ENCODE measurements at regions not wholly inside any gene's neighbourhood (a gene's known extent, or its start where the extent isn't known, plus 50 kb on each side); places are given as distances from the start of the nearest gene placed in this dataset.
A peak's percentile ranks its signal among the peaks of the same experiment; 100 is the strongest.

GRCh38 chr1:189880135-189880534 is 597.5 kb downstream of the BRINP3 start:
- no peak for DNase-seq (ENCODE audit: low read depth)

GRCh38 chr1:189899686-189900425 is 577.8 kb downstream of the BRINP3 start:
- DNase-seq (ENCODE audit: low read depth), result no peak

GRCh38 chr1:189904509-189904908 is 573.2 kb downstream of the BRINP3 start:
- no peak for DNase-seq (ENCODE audit: low read depth)

- DNase-seq (ENCODE audit: low read depth), result no peak
These were observed 569.6 kb downstream of the BRINP3 start for GRCh38 chr1:189908113-189908512.

GRCh38 chr1:189921613-189922012 is 556.1 kb downstream of the BRINP3 start:
- no peak for DNase-seq (ENCODE audit: low read depth)

GRCh38 chr1:189927641-189928040 is 550.0 kb downstream of the BRINP3 start:
- no peak for DNase-seq (ENCODE audit: low read depth)

- DNase-seq (ENCODE audit: low read depth), result no peak
These were observed 548.1 kb downstream of the BRINP3 start for GRCh38 chr1:189929501-189930099.

GRCh38 chr1:189936861-189937260 is 540.8 kb downstream of the BRINP3 start:
- no peak for DNase-seq (ENCODE audit: low read depth)

- no peak for DNase-seq (ENCODE audit: low read depth)
These were observed 537.7 kb downstream of the BRINP3 start for GRCh38 chr1:189939967-189940366.

GRCh38 chr1:189941922-189942321 is 535.7 kb downstream of the BRINP3 start:
- DNase-seq (ENCODE audit: low read depth), result no peak

GRCh38 chr1:189958756-189959155 is 518.9 kb downstream of the BRINP3 start:
- DNase-seq (ENCODE audit: low read depth), result no peak

- DNase-seq (ENCODE audit: low read depth), result no peak
These were observed 516.9 kb downstream of the BRINP3 start for GRCh38 chr1:189960769-189961168.

- peak; percentile 18 for DNase-seq (ENCODE audit: low read depth)
These were observed 515.5 kb downstream of the BRINP3 start for GRCh38 chr1:189962181-189962580.

GRCh38 chr1:189970331-189971230 is 507.1 kb downstream of the BRINP3 start:
- no peak for DNase-seq (ENCODE audit: low read depth)

- DNase-seq (ENCODE audit: low read depth), result no peak
These were observed 506.0 kb downstream of the BRINP3 start for GRCh38 chr1:189971656-189972055.

- no peak for DNase-seq (ENCODE audit: low read depth)
These were observed 500.5 kb downstream of the BRINP3 start for GRCh38 chr1:189977184-189977583.

GRCh38 chr1:189983166-189983890 is 494.3 kb downstream of the BRINP3 start:
- DNase-seq (ENCODE audit: low read depth), result no peak

- no peak for DNase-seq (ENCODE audit: low read depth)
These were observed 491.1 kb downstream of the BRINP3 start for GRCh38 chr1:189986516-189986915.

GRCh38 chr1:189987509-189987908 is 490.2 kb downstream of the BRINP3 start:
- DNase-seq (ENCODE audit: low read depth), result no peak

- no peak for DNase-seq (ENCODE audit: low read depth)
These were observed 484.8 kb downstream of the BRINP3 start for GRCh38 chr1:189992856-189993255.

GRCh38 chr1:190000365-190000872 is 477.2 kb downstream of the BRINP3 start:
- DNase-seq (ENCODE audit: low read depth), result no peak

- DNase-seq (ENCODE audit: low read depth), result no peak
These were observed 476.5 kb downstream of the BRINP3 start for GRCh38 chr1:190001187-190001586.

Data from stromal cell of bone marrow (primary cell).